ENCODE measurements at regions not wholly inside any gene's neighbourhood (a gene's known extent, or its start where the extent isn't known, plus 50 kb on each side); places are given as distances from the start of the nearest gene placed in this dataset.

GRCh38 chr6:53984581-53984980, 126.7 kb upstream of the MLIP start:
- DNase-seq (ENCODE audit: insufficient read length, low spot score) = no peak
- no peak for FAIRE-seq
- TF ChIP-seq CTCF (IDR thresholded peaks at IDR 0.05; ENCODE audit: insufficient read depth, missing control alignments) = no peak

GRCh38 chr6:53985366-53985765, 125.9 kb upstream of the MLIP start:
- DNase-seq (ENCODE audit: insufficient read length, low spot score) = no peak
- FAIRE-seq = no peak
- TF ChIP-seq CTCF (IDR thresholded peaks at IDR 0.05; ENCODE audit: insufficient read depth, missing control alignments) = no peak

- no peak for DNase-seq (ENCODE audit: insufficient read length, low spot score)
- TF ChIP-seq CTCF (IDR thresholded peaks at IDR 0.05; ENCODE audit: insufficient read depth, missing control alignments) = peak; percentile 89
- FAIRE-seq = peak; percentile 29
Measured at GRCh38 chr6:53986165-53986720, 125.0 kb upstream of the MLIP start.

- DNase-seq (ENCODE audit: insufficient read length, low spot score) (no peak), FAIRE-seq (no peak)
- no peak for TF ChIP-seq CTCF (IDR thresholded peaks at IDR 0.05; ENCODE audit: insufficient read depth, missing control alignments)
Measured at GRCh38 chr6:53986721-53987521, 124.3 kb upstream of the MLIP start.

GRCh38 chr6:53987522-53987888, 123.7 kb upstream of the MLIP start:
- no peak for DNase-seq (ENCODE audit: insufficient read length, low spot score)
- no peak for TF ChIP-seq CTCF (IDR thresholded peaks at IDR 0.05; ENCODE audit: insufficient read depth, missing control alignments)
- FAIRE-seq = no peak

- TF ChIP-seq CTCF (IDR thresholded peaks at IDR 0.05; ENCODE audit: insufficient read depth, missing control alignments) = no peak
- DNase-seq (ENCODE audit: insufficient read length, low spot score) (no peak), FAIRE-seq (no peak)
Measured at GRCh38 chr6:53989504-53989903, 121.7 kb upstream of the MLIP start.

GRCh38 chr6:53992522-53992921, 118.7 kb upstream of the MLIP start:
- FAIRE-seq (no peak), DNase-seq (ENCODE audit: insufficient read length, low spot score) (no peak)
- no peak for TF ChIP-seq CTCF (IDR thresholded peaks at IDR 0.05; ENCODE audit: insufficient read depth, missing control alignments)
